IMR-90 (cell line): ENCODE measurements at regions not wholly inside any gene's neighbourhood (a gene's known extent, or its start where the extent isn't known, plus 50 kb on each side); places are given as distances from the start of the nearest gene placed in this dataset.

ENCODE experiments used
- ATAC-seq: fragments of 200-7000 bp; cut with Tn5 transposase; 2 replicates; pipeline ENCODE4 v1.9.1; 2020; ENCODE audit warnings: low read depth, mild to moderate bottlenecking, moderate library complexity
- BruUV-seq: library from RNA; stranded (reverse); fragments of 400-500 nt; replicated peaks from 2 replicates; lab custom pipeline; 2021; lab: Mats Ljungman, UMichigan
- CTCF ChIA-PET: fragments of 300-600 bp; formaldehyde crosslinking; extraction: SDS; loops from one replicate; lab custom pipeline; 2021; ENCODE audit warnings: antibody characterized with exemption; lab: Yijun Ruan, JAX
- POLR2A ChIA-PET: fragments of 300-600 bp; sonication (Branson Sonifier 250); formaldehyde crosslinking; loops from one replicate; lab custom pipeline; 2022; ENCODE audit warnings: antibody characterized with exemption; ENCODE audit not compliant: unreplicated experiment; lab: Charles Lee
- DNase-seq: peaks from one replicate; pipeline ENCODE4 v3.0.0; 2013
- H2AFZ ChIP-seq: replicated peaks from 2 replicates; pipeline ENCODE3; 2013; ENCODE audit warnings: low read length, mild to moderate bottlenecking; ENCODE audit not compliant: poor library complexity
- H2AK5ac ChIP-seq: 2 replicates; pipeline ENCODE4 v1.6.1; 2013; ENCODE audit warnings: low read depth, low read length, inconsistent platforms
- H2AK9ac ChIP-seq: replicated peaks from 2 replicates; pipeline ENCODE3; 2013; ENCODE audit warnings: mild to moderate bottlenecking, low read depth, low read length, moderate library complexity; ENCODE audit not compliant: poor library complexity
- H2BK120ac ChIP-seq: 2 replicates; pipeline ENCODE4 v1.6.1; 2013; ENCODE audit warnings: low read depth, low read length, inconsistent platforms
- H2BK15ac ChIP-seq: 3 replicates; pipeline ENCODE4 v1.6.1; 2013; ENCODE audit warnings: low read depth, low read length, inconsistent platforms
- H2BK20ac ChIP-seq: 2 replicates; pipeline ENCODE4 v1.6.1; 2013; ENCODE audit warnings: low read depth, mild to moderate bottlenecking, inconsistent platforms, low read length, moderate library complexity
- H2BK5ac ChIP-seq: 2 replicates; pipeline ENCODE4 v1.6.1; 2013; ENCODE audit warnings: mild to moderate bottlenecking, low read depth, low read length, inconsistent platforms; ENCODE audit not compliant: poor library complexity, severe bottlenecking
- H3K14ac ChIP-seq: replicated peaks from 2 replicates; pipeline ENCODE4 v1.6.1; 2013; ENCODE audit warnings: low read depth, low read length, inconsistent platforms
- H3K18ac ChIP-seq: 2 replicates; pipeline ENCODE4 v1.6.1; 2013; ENCODE audit warnings: low read depth, low read length, control low read depth
- H3K23ac ChIP-seq: 2 replicates; pipeline ENCODE4 v1.6.1; 2013; ENCODE audit warnings: low read depth, low read length, inconsistent platforms
- H3K27ac ChIP-seq: 2 replicates; pipeline ENCODE4 v1.5.1; 2013; ENCODE audit warnings: mild to moderate bottlenecking, control low read depth, low read length; ENCODE audit not compliant: insufficient read depth
- H3K27me3 ChIP-seq: 2 replicates; pipeline ENCODE4 v1.6.1; 2013; ENCODE audit warnings: low read length; ENCODE audit not compliant: control insufficient read depth, insufficient read depth
- H3K36me3 ChIP-seq: 2 replicates; pipeline ENCODE4 v1.6.1; 2013; ENCODE audit warnings: low read length, mixed read lengths; ENCODE audit not compliant: control insufficient read depth, insufficient read depth
- H3K4ac ChIP-seq: 2 replicates; pipeline ENCODE4 v1.6.1; 2013; ENCODE audit warnings: low read depth, low read length, inconsistent platforms
- H3K4me1 ChIP-seq: 2 replicates; pipeline ENCODE4 v1.6.1; 2013; ENCODE audit warnings: low read length, mixed read lengths; ENCODE audit not compliant: control insufficient read depth, insufficient read depth
- H3K4me2 ChIP-seq: 2 replicates; pipeline ENCODE4 v1.6.1; 2013; ENCODE audit warnings: low read depth, mild to moderate bottlenecking, control low read depth, low read length, moderate library complexity
- H3K4me3 ChIP-seq: 2 replicates; pipeline ENCODE4 v1.5.1; 2013; ENCODE audit warnings: low read depth, mild to moderate bottlenecking, control low read depth, low read length, moderate library complexity; ENCODE audit not compliant: insufficient read depth
- H3K56ac ChIP-seq: 2 replicates; pipeline ENCODE4 v1.6.1; 2013; ENCODE audit warnings: low read length, inconsistent platforms; ENCODE audit not compliant: insufficient read depth; ENCODE audit errors: extremely low read depth
- H3K79me1 ChIP-seq, 2 experiments: 2 replicates each; pipeline ENCODE4 v1.6.1; 2013; ENCODE audit warnings: low read length in 2 of 2, inconsistent platforms in 1 of 2, low read depth in 1 of 2
- H3K9ac ChIP-seq: 2 replicates; pipeline ENCODE4 v1.6.1; 2013; ENCODE audit warnings: low read depth, low read length, control low read depth
- H3K9me1 ChIP-seq: 2 replicates; pipeline ENCODE4 v1.6.1; 2013; ENCODE audit warnings: low read length, inconsistent platforms; ENCODE audit not compliant: insufficient read depth
- H3K9me3 ChIP-seq: 2 replicates; pipeline ENCODE4 v1.6.1; 2013; ENCODE audit warnings: low read length; ENCODE audit not compliant: control insufficient read depth, insufficient read depth
- H4K20me1 ChIP-seq: 2 replicates; pipeline ENCODE4 v1.6.1; 2013; ENCODE audit warnings: low read length, inconsistent platforms; ENCODE audit not compliant: insufficient read depth
- H4K5ac ChIP-seq: 2 replicates; pipeline ENCODE4 v1.6.1; 2013; ENCODE audit warnings: mild to moderate bottlenecking, low read depth, low read length, control low read depth
- H4K8ac ChIP-seq, 2 experiments: 2 replicates each; pipeline ENCODE4 v1.6.1; 2013; ENCODE audit warnings: low read depth in 2 of 2, low read length in 2 of 2, control low read depth in 1 of 2, inconsistent platforms in 1 of 2
- H4K91ac ChIP-seq: 2 replicates; pipeline ENCODE4 v1.6.1; 2013; ENCODE audit warnings: low read depth, low read length, inconsistent platforms; ENCODE audit not compliant: insufficient read depth
- FOS ChIP-seq: fragments of 150-350 bp; IDR thresholded peaks from 2 replicates; pipeline ENCODE4 v1.6.1; 2016; ENCODE audit warnings: low read depth, low read length
- NFE2L2 ChIP-seq: fragments of 150-350 bp; IDR thresholded peaks from 2 replicates; pipeline ENCODE4 v1.6.1; 2016; ENCODE audit warnings: low read depth, mild to moderate bottlenecking, low read length
- POLR2A ChIP-seq: IDR thresholded peaks from 2 replicates; pipeline ENCODE4 v1.6.1; 2012; ENCODE audit warnings: mild to moderate bottlenecking, low read depth, low read length
- WGBS, 2 experiments: methylation state at CpG; one replicate each; pipeline versions ENCODE4 v1.1.5 to v1.1.7; 2013; ENCODE audit warnings: missing lambda C conversion rate in 2 of 2; ENCODE audit not compliant: insufficient read length in 1 of 2; ENCODE audit errors: extremely low coverage in 2 of 2; 5-methylcytosine and 5-hydroxymethylcytosine counted together
- dilution Hi-C: fragments of 300-500 bp; cut with HindIII; formaldehyde crosslinking; loops from one replicate; pipeline ENCODE4 v1.14.3; 2018; ENCODE audit warnings: low sequenced_read_pairs; ENCODE audit not compliant: unreplicated experiment
- in situ Hi-C: fragments of 300-500 bp; cut with MboI; formaldehyde crosslinking; loops from 3 replicates; pipeline ENCODE4 v1.14.3; 2019; ENCODE audit warnings: low sequenced_read_pairs, inconsistent platforms, mixed read lengths
- intact Hi-C: fragments of 100-400 bp; cut with micrococcal nuclease; formaldehyde crosslinking; loops from 2 replicates; pipeline ENCODE4 v1.10.0; 2022
- TF ChIP-seq, protein P1 (sequence below): fragments of 150-350 bp; IDR thresholded peaks from 2 replicates; pipeline ENCODE4 v1.6.1; 2017; ENCODE audit warnings: mild to moderate bottlenecking, antibody characterized with exemption, low read length, low read depth
- TF ChIP-seq, protein P2 (sequence below): fragments of 150-350 bp; IDR thresholded peaks from 2 replicates; pipeline ENCODE4 v1.6.1; 2016; ENCODE audit warnings: low read depth, mild to moderate bottlenecking, low read length, moderate library complexity, borderline replicate concordance

DNA sequence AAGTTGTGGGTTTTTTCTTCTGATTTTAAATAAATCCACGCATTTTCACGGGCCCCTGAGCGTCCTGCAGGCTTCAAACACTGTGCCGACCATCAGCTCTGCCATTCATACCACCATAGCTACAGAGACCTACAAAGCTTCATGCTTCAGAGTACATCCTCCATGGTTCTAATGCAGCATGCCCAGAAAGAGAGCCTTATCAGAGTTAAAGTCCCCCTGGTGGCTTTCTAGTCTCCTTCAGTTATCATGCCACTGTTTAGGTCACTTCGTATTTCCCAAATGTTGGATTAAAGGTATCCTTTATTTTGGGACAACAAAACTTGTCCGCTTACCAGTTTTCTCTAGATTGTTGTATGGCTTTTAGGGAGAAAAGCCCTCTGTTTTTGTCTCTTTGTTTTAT is 66.7 kb upstream of the VCX2 start:
- 21% methylated on average over 4 of the region's 6 CpGs; no CpG with 5 or more reads in 1 of the 2 experiments for WGBS, 2 experiments
- no peaks in the 10 kb centered on the region for H3K79me1 ChIP-seq
- in situ Hi-C loops (no loop called here), dilution Hi-C loops (no loop called here), intact Hi-C loops (no loop called here)
- no TSS peak for BruUV-seq
- no peaks in the 10 kb centered on the region for H4K20me1 ChIP-seq
- no peaks in the 10 kb centered on the region for H3K36me3 ChIP-seq
- H3K9ac ChIP-seq: no peak overlapping the region
- no peak overlapping the region for H3K14ac ChIP-seq
- ATAC-seq (no peak), DNase-seq (no peak)
- H2BK120ac ChIP-seq: no peak overlapping the region
- no peak overlapping the region for H3K4ac ChIP-seq
- H3K23ac ChIP-seq: no peak overlapping the region
- no peak overlapping the region for H3K4me2 ChIP-seq
- H2AFZ ChIP-seq: no peak overlapping the region
- H3K27ac ChIP-seq: no peak overlapping the region
- no peaks in the 10 kb centered on the region for H3K9me1 ChIP-seq
- no peak overlapping the region for H2BK5ac ChIP-seq
- TF ChIP-seq, protein P1, sequence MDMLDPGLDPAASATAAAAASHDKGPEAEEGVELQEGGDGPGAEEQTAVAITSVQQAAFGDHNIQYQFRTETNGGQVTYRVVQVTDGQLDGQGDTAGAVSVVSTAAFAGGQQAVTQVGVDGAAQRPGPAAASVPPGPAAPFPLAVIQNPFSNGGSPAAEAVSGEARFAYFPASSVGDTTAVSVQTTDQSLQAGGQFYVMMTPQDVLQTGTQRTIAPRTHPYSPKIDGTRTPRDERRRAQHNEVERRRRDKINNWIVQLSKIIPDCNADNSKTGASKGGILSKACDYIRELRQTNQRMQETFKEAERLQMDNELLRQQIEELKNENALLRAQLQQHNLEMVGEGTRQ: no peak
- TF ChIP-seq POLR2A (no peak), NFE2L2 (no peak), FOS (no peak)
- TF ChIP-seq, protein P2, sequence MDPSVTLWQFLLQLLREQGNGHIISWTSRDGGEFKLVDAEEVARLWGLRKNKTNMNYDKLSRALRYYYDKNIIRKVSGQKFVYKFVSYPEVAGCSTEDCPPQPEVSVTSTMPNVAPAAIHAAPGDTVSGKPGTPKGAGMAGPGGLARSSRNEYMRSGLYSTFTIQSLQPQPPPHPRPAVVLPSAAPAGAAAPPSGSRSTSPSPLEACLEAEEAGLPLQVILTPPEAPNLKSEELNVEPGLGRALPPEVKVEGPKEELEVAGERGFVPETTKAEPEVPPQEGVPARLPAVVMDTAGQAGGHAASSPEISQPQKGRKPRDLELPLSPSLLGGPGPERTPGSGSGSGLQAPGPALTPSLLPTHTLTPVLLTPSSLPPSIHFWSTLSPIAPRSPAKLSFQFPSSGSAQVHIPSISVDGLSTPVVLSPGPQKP: no peak
- no peak overlapping the region for H2BK15ac ChIP-seq
- no peak overlapping the region for H3K56ac ChIP-seq
- H3K4me3 ChIP-seq: no peak overlapping the region
- H4K8ac ChIP-seq: no peak overlapping the region
- H3K9me3 ChIP-seq: 0 out of 2 replicates have a peak, but pooled peaks cover 3% of the 10 kb centered on the region
- no peak overlapping the region for H3K18ac ChIP-seq
- no peak overlapping the region for H2AK5ac ChIP-seq
- H3K4me1 ChIP-seq: no peaks in the 10 kb centered on the region
- no peak overlapping the region for H4K5ac ChIP-seq
- ChIA-PET CTCF (no interaction called here), POLR2A (no interaction called here)
- H2BK20ac ChIP-seq: no peak overlapping the region
- no peak overlapping the region for H2AK9ac ChIP-seq
- no peaks in the 10 kb centered on the region for H3K27me3 ChIP-seq
- no peak overlapping the region for H4K91ac ChIP-seq
